ENCODE measurements at regions not wholly inside any gene's neighbourhood (a gene's known extent, or its start where the extent isn't known, plus 50 kb on each side); places are given as distances from the start of the nearest gene placed in this dataset.

- H3K4me1 Mint-ChIP-seq = peaks cover 2% of the 10 kb centered on the region
- no peak overlapping the region for H3K27ac Mint-ChIP-seq
- Histone ChIP-seq H3K4me3 (replicated peaks in 1 of 3; ENCODE audit: low read depth in 2 of 3, low read length in 3 of 3) (no peak overlapping the region), H3K9ac (ENCODE audit: insufficient read depth, low read length, poor library complexity, severe bottlenecking) (no peak overlapping the region), H3K27ac (ENCODE audit: low read depth in 1 of 2, low read length in 2 of 2) (no peak overlapping the region), H4K20me1 (ENCODE audit: insufficient read depth, low read length) (no peaks in the 10 kb centered on the region), H3K79me2 (ENCODE audit: insufficient read depth, low read length) (no peaks in the 10 kb centered on the region), H2AFZ (ENCODE audit: insufficient read depth, low read depth, low read length, poor library complexity, severe bottlenecking) (no peak overlapping the region), H3K4me1 (ENCODE audit: control insufficient read depth in 1 of 2, insufficient read depth in 2 of 2, low read length in 2 of 2) (no peaks in the 10 kb centered on the region), H3K9me3 (replicated peaks in 1 of 2; ENCODE audit: control insufficient read depth in 1 of 2, insufficient read depth in 1 of 2, low read length in 2 of 2) (no peaks in the 10 kb centered on the region), H3K36me3 (replicated peaks in 1 of 2; ENCODE audit: control insufficient read depth in 1 of 2, insufficient read depth in 2 of 2, low read length in 2 of 2) (no peaks in the 10 kb centered on the region), H3K4me2 (replicated peaks; ENCODE audit: extremely low read depth, low read length, poor library complexity, severe bottlenecking) (no peak overlapping the region), H3K27me3 (ENCODE audit: control insufficient read depth in 2 of 2, insufficient read depth in 2 of 2, low read length in 2 of 2) (no peaks in the 10 kb centered on the region)
- WGBS (ENCODE audit: insufficient coverage) = 100% methylated on average over 2 of the region's 7 CpGs
- no peak for DNase-seq
- H3K4me3 Mint-ChIP-seq = no peak overlapping the region
- H3K36me3 Mint-ChIP-seq = no peaks in the 10 kb centered on the region
- intact Hi-C loops (cut with micrococcal nuclease) = no loop called here
- H3K27me3 Mint-ChIP-seq (ENCODE audit: low read depth in 3 of 3) = peaks cover 0 to 4% (median 3%) of the 10 kb centered on the region in 3 donors
- TF ChIP-seq CTCF (IDR thresholded peaks at IDR 0.05) = no peak
- H3K9me3 Mint-ChIP-seq = peaks cover 0 to under 1% (median 0%) of the 10 kb centered on the region in 7 donors
Observed at GRCh38 chr12:47577206-47577989, 128.4 kb downstream of the RPAP3 start.

GRCh38 chr12:47576289-47576945, 129.4 kb downstream of the RPAP3 start:
- no peak overlapping the region for H2AFZ ChIP-seq (ENCODE audit: insufficient read depth, low read depth, low read length, poor library complexity, severe bottlenecking)
- no peak overlapping the region for H3K4me3 ChIP-seq (replicated peaks in 1 of 3; ENCODE audit: low read depth in 2 of 3, low read length in 3 of 3)
- H3K4me3 Mint-ChIP-seq = no peak overlapping the region
- 77% methylated on average over 6 of the region's 7 CpGs for WGBS (ENCODE audit: insufficient coverage)
- H3K9me3 ChIP-seq (replicated peaks in 1 of 2; ENCODE audit: control insufficient read depth in 1 of 2, insufficient read depth in 1 of 2, low read length in 2 of 2) = no peaks in the 10 kb centered on the region
- no peaks in the 10 kb centered on the region for H3K79me2 ChIP-seq (ENCODE audit: insufficient read depth, low read length)
- no peak for DNase-seq
- no peak overlapping the region for H3K4me2 ChIP-seq (replicated peaks; ENCODE audit: extremely low read depth, low read length, poor library complexity, severe bottlenecking)
- TF ChIP-seq CTCF (IDR thresholded peaks at IDR 0.05) = no peak
- no peaks in the 10 kb centered on the region for H3K4me1 Mint-ChIP-seq
- no peak overlapping the region for H3K27ac ChIP-seq (ENCODE audit: low read depth in 1 of 2, low read length in 2 of 2)
- H3K4me1 ChIP-seq (ENCODE audit: control insufficient read depth in 1 of 2, insufficient read depth in 2 of 2, low read length in 2 of 2) = no peaks in the 10 kb centered on the region
- no peaks in the 10 kb centered on the region for H4K20me1 ChIP-seq (ENCODE audit: insufficient read depth, low read length)
- intact Hi-C loops (cut with micrococcal nuclease) = no loop called here
- no peak overlapping the region for H3K9ac ChIP-seq (ENCODE audit: insufficient read depth, low read length, poor library complexity, severe bottlenecking)
- H3K36me3 ChIP-seq (replicated peaks in 1 of 2; ENCODE audit: control insufficient read depth in 1 of 2, insufficient read depth in 2 of 2, low read length in 2 of 2) = no peaks in the 10 kb centered on the region
- H3K27me3 Mint-ChIP-seq (ENCODE audit: low read depth in 3 of 3) = peaks cover 0 to 4% (median 3%) of the 10 kb centered on the region in 3 donors
- no peak overlapping the region for H3K27ac Mint-ChIP-seq
- no peaks in the 10 kb centered on the region for H3K27me3 ChIP-seq (ENCODE audit: control insufficient read depth in 2 of 2, insufficient read depth in 2 of 2, low read length in 2 of 2)
- H3K9me3 Mint-ChIP-seq = no peaks in the 10 kb centered on the region
- no peaks in the 10 kb centered on the region for H3K36me3 Mint-ChIP-seq

Measured in CD14-positive monocyte (primary cell).